H9 (cell line): ENCODE measurements at regions not wholly inside any gene's neighbourhood (a gene's known extent, or its start where the extent isn't known, plus 50 kb on each side); places are given as distances from the start of the nearest gene placed in this dataset.

ENCODE experiments used
- DNase-seq: peaks from one replicate; pipeline ENCODE4 v3.0.0-alpha.2; 2017
- H2AFZ ChIP-seq: one replicate; pipeline ENCODE4 v1.6.1; 2013; ENCODE audit warnings: mild to moderate bottlenecking, low read length, control low read depth, moderate library complexity
- H2AK5ac ChIP-seq: 2 replicates; pipeline ENCODE4 v1.6.1; 2013; ENCODE audit warnings: low read length, control low read depth, mixed read lengths; ENCODE audit not compliant: insufficient read length
- H2BK120ac ChIP-seq: one replicate; pipeline ENCODE4 v1.6.1; 2013; ENCODE audit warnings: low read depth, mild to moderate bottlenecking, low read length, control low read depth, inconsistent platforms; ENCODE audit not compliant: poor library complexity, severe bottlenecking
- H2BK12ac ChIP-seq: 2 replicates; pipeline ENCODE4 v1.6.1; 2013; ENCODE audit warnings: low read length, control low read depth, mixed read lengths, low read depth; ENCODE audit not compliant: insufficient read length
- H2BK15ac ChIP-seq: 2 replicates; pipeline ENCODE4 v1.6.1; 2013; ENCODE audit warnings: low read depth, low read length, control low read depth
- H2BK20ac ChIP-seq: one replicate; pipeline ENCODE4 v1.6.1; 2013; ENCODE audit warnings: low read depth, mild to moderate bottlenecking, low read length, control low read depth, inconsistent platforms; ENCODE audit not compliant: poor library complexity, severe bottlenecking
- H2BK5ac ChIP-seq: 2 replicates; pipeline ENCODE4 v1.6.1; 2013; ENCODE audit warnings: low read length, control low read depth, mixed read lengths; ENCODE audit not compliant: insufficient read length
- H3K14ac ChIP-seq: 2 replicates; pipeline ENCODE4 v1.6.1; 2013; ENCODE audit warnings: low read length, control low read depth; ENCODE audit not compliant: insufficient read depth
- H3K18ac ChIP-seq: 2 replicates; pipeline ENCODE4 v1.6.1; 2013; ENCODE audit warnings: low read depth, mild to moderate bottlenecking, mixed read lengths, low read length, control low read depth; ENCODE audit not compliant: insufficient read length
- H3K23ac ChIP-seq: 2 replicates; pipeline ENCODE4 v1.6.1; 2013; ENCODE audit warnings: low read length, control low read depth, mixed read lengths, low read depth; ENCODE audit not compliant: insufficient read length
- H3K23me2 ChIP-seq: 2 replicates; pipeline ENCODE4 v1.6.1; 2013; ENCODE audit warnings: low read depth, mild to moderate bottlenecking, mixed read lengths, low read length, control low read depth; ENCODE audit not compliant: insufficient read length, poor library complexity, severe bottlenecking
- H3K27ac ChIP-seq: 2 replicates; pipeline ENCODE4 v1.5.1; 2013; ENCODE audit warnings: low read length, control low read depth, mixed read lengths, low read depth; ENCODE audit not compliant: insufficient read length
- H3K27me3 ChIP-seq: 2 replicates; pipeline ENCODE4 v1.6.1; 2013; ENCODE audit warnings: low read length, control low read depth, inconsistent platforms; ENCODE audit not compliant: insufficient read depth
- H3K4ac ChIP-seq: 2 replicates; pipeline ENCODE4 v1.6.1; 2013; ENCODE audit warnings: low read depth, mild to moderate bottlenecking, control low read depth, inconsistent platforms, low read length, moderate library complexity
- H3K4me1 ChIP-seq: 2 replicates; pipeline ENCODE4 v1.6.1; 2013; ENCODE audit warnings: low read length, control low read depth, inconsistent platforms; ENCODE audit not compliant: insufficient read depth
- H3K4me2 ChIP-seq: 2 replicates; pipeline ENCODE4 v1.6.1; 2013; ENCODE audit warnings: low read length, control low read depth, mixed read lengths; ENCODE audit not compliant: insufficient read length, insufficient read depth
- H3K56ac ChIP-seq: 2 replicates; pipeline ENCODE4 v1.6.1; 2013; ENCODE audit warnings: low read depth, mild to moderate bottlenecking, mixed read lengths, low read length, control low read depth; ENCODE audit not compliant: insufficient read length
- H3K79me1 ChIP-seq: 2 replicates; pipeline ENCODE4 v1.6.1; 2013; ENCODE audit warnings: low read depth, mild to moderate bottlenecking, moderate library complexity, low read length, control low read depth, inconsistent platforms; ENCODE audit not compliant: insufficient read depth, poor library complexity, severe bottlenecking
- H3K79me2 ChIP-seq: 2 replicates; pipeline ENCODE4 v1.6.1; 2013; ENCODE audit warnings: low read length, control low read depth, inconsistent platforms; ENCODE audit not compliant: insufficient read depth
- H3K9ac ChIP-seq: 2 replicates; pipeline ENCODE4 v1.6.1; 2013; ENCODE audit warnings: low read length, control low read depth, mixed read lengths; ENCODE audit not compliant: insufficient read length; ENCODE audit errors: extremely low read depth
- H3K9me3 ChIP-seq: one replicate; pipeline ENCODE4 v1.6.1; 2013; ENCODE audit warnings: low read depth, low read length, inconsistent platforms; ENCODE audit not compliant: control insufficient read depth
- H3T11ph ChIP-seq: one replicate; pipeline ENCODE4 v1.6.1; 2013; ENCODE audit warnings: mild to moderate bottlenecking, low read length, control low read depth, inconsistent platforms
- H4K20me1 ChIP-seq: one replicate; pipeline ENCODE4 v1.6.1; 2013; ENCODE audit not compliant: control insufficient read depth, insufficient read length, insufficient read depth
- H4K5ac ChIP-seq: 2 replicates; pipeline ENCODE4 v1.6.1; 2013; ENCODE audit warnings: low read depth, mild to moderate bottlenecking, mixed read lengths, low read length, control low read depth; ENCODE audit not compliant: insufficient read length
- H4K8ac ChIP-seq: replicated peaks from 2 replicates; pipeline ENCODE4 v1.6.1; 2013; ENCODE audit warnings: low read length, control low read depth, mixed read lengths, low read depth; ENCODE audit not compliant: insufficient read length
- H4K91ac ChIP-seq: 2 replicates; pipeline ENCODE4 v1.6.1; 2013; ENCODE audit warnings: low read depth, mild to moderate bottlenecking, moderate library complexity, mixed read lengths, low read length, control low read depth; ENCODE audit not compliant: insufficient read length
- H3K27ac Mint-ChIP-seq, 3 experiments: 2 replicates in 2 of 3; 3 replicates in 1 of 3; pipeline ENCODE4 v1.8.0; 2020 to 2021; ENCODE audit warnings: mixed read lengths in 3 of 3, mild to moderate bottlenecking in 1 of 3, moderate library complexity in 1 of 3
- H3K27me3 Mint-ChIP-seq: 2 replicates; pipeline ENCODE4 v1.8.0; 2021; ENCODE audit warnings: low read depth, mild to moderate bottlenecking, moderate library complexity, mixed read lengths
- H3K36me3 Mint-ChIP-seq, 3 experiments: 2 replicates in 2 of 3; 3 replicates in 1 of 3; pipeline ENCODE4 v1.8.0; 2020 to 2021; ENCODE audit warnings: low read depth in 3 of 3, mixed read lengths in 3 of 3; ENCODE audit not compliant: insufficient read depth in 1 of 3
- H3K4me1 Mint-ChIP-seq, 2 experiments: 2 replicates each; pipeline ENCODE4 v1.8.0; 2020; ENCODE audit warnings: mixed read lengths in 2 of 2
- H3K4me3 Mint-ChIP-seq, 2 experiments: 2 replicates in 1 of 2; 3 replicates in 1 of 2; pipeline ENCODE4 v1.8.0; 2020 to 2021; ENCODE audit warnings: mild to moderate bottlenecking in 2 of 2, mixed read lengths in 2 of 2, moderate library complexity in 1 of 2
- H3K9me3 Mint-ChIP-seq, 2 experiments: 2 replicates in 1 of 2; 3 replicates in 1 of 2; pipeline ENCODE4 v1.8.0; 2020; ENCODE audit warnings: mild to moderate bottlenecking in 2 of 2, mixed read lengths in 2 of 2, moderate library complexity in 1 of 2
- CTCF ChIP-seq: fragments of 200-600 bp; sonication (generic); conservative IDR thresholded peaks from 3 replicates; pipeline ENCODE4 v1.8.0; 2021; ENCODE audit warnings: antibody characterized with exemption, mild to moderate bottlenecking
- WGBS: extraction: QIAGEN DNeasy Blood & Tissue Kit; methylation state at CpG from one replicate; pipeline ENCODE4 v1.1.7; 2013; ENCODE audit warnings: missing lambda C conversion rate, low lambda C conversion rate, mixed read lengths; ENCODE audit not compliant: insufficient read length; ENCODE audit errors: extremely low coverage; 5-methylcytosine and 5-hydroxymethylcytosine counted together

- Histone ChIP-seq H3K79me1 (no peaks in the 10 kb centered on the region), H3K4ac (no peak overlapping the region), H3K18ac (no peak overlapping the region), H2BK120ac (no peak overlapping the region), H3K23me2 (no peaks in the 10 kb centered on the region), H3K56ac (no peak overlapping the region), H3K23ac (no peak overlapping the region), H4K5ac (no peak overlapping the region), H3K14ac (no peak overlapping the region), H2BK5ac (no peak overlapping the region), H2AK5ac (no peak overlapping the region), H3K27me3 (no peaks in the 10 kb centered on the region), H2BK12ac (no peak overlapping the region), H3K79me2 (no peaks in the 10 kb centered on the region), H2AFZ (no peak overlapping the region), H2BK15ac (no peak overlapping the region), H4K8ac (no peak overlapping the region), H3K27ac (no peak overlapping the region), H3T11ph (no peak overlapping the region), H3K4me2 (no peak overlapping the region), H3K9ac (no peak overlapping the region), H4K20me1 (no peaks in the 10 kb centered on the region), H2BK20ac (no peak overlapping the region), H3K4me1 (no peaks in the 10 kb centered on the region), H4K91ac (no peak overlapping the region), H3K9me3 (no peaks in the 10 kb centered on the region)
- no peak for DNase-seq
- no peak overlapping the region for H3K27ac Mint-ChIP-seq
- no peak for TF ChIP-seq CTCF
- no peaks in the 10 kb centered on the region for H3K36me3 Mint-ChIP-seq
- H3K9me3 Mint-ChIP-seq = no peaks in the 10 kb centered on the region
- H3K27me3 Mint-ChIP-seq = no peaks in the 10 kb centered on the region
- H3K4me1 Mint-ChIP-seq = peaks cover 3 to 5% of the 10 kb centered on the region in 2 experiments; a peak in 3 of 4 replicates
- H3K4me3 Mint-ChIP-seq = no peak overlapping the region
- no CpG with 5 or more reads among the region's 3 CpGs for WGBS
Measured at GRCh38 chr4:175421506-175421905, 390.6 kb downstream of the GPM6A start.
